Dedifferentiated amniotic fluid mesenchymal stem cell (primary cell): ENCODE measurements at regions not wholly inside any gene's neighbourhood (a gene's known extent, or its start where the extent isn't known, plus 50 kb on each side); places are given as distances from the start of the nearest gene placed in this dataset.
"Not testable (repeated sequence)": the region's sequence is repeated elsewhere in the genome, so short reads cannot be mapped to it uniquely, and the experiment has no call there.

ENCODE experiments used
- DNase-seq: peaks from one replicate; pipeline ENCODE4 v3.0.0-alpha.2; 2016; ENCODE audit errors: extremely low spot score

DNA sequence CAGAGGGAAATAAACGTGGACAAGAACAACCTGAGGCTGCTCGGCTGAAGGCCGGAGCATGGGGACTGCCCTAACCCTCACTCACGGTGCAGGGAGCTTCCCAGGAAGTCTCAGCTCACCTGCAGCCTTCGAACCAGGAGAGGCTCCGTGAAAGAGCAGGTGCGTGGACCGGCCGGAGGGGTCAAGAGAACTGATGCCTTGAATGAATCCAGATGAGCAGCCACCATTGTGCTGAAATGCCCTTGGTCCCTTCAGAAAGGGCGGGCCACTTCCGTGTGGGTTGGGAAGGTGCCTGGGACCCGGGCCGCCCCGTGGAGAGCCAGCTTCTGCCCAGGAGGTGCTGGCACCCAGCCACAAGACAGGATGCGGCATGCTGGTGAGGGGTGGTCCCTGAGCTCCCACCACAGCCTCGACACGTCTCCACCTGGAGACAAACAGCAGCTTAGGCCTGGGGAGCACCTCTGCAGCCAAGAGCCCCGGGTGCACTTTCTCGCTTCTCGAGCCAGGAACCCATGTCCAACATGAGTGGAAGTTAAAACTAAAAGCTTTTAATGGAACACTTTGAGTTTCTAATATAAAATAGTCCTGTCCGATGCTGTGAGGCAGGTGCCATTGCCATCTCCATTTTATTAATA lies 83.5 kb downstream of the TTLL2 start:
- DNase-seq = no peak

GRCh38 chr6:167409079-167409478 lies 84.2 kb downstream of the TTLL2 start:
- no peak for DNase-seq

DNA sequence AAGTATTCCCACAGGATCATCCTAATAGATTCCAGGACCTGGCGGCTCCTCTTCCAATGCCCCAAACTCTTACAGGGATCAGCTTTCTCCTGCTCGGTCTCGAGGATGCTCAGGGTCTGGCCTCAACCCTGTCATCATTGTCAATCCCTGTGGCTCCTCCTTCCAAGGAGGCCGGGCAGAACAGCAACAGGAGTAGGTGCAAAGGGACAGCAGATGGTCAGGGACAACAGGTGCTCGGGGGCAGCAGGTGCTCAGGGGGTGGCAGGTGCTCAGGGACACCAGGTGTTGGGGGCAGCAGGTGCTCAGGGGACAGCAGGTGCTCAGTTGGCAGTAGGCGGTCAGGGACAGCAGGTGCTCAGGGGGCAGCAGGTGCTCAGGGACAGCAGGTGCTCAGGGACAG lies 84.8 kb downstream of the TTLL2 start:
- no peak for DNase-seq

DNA sequence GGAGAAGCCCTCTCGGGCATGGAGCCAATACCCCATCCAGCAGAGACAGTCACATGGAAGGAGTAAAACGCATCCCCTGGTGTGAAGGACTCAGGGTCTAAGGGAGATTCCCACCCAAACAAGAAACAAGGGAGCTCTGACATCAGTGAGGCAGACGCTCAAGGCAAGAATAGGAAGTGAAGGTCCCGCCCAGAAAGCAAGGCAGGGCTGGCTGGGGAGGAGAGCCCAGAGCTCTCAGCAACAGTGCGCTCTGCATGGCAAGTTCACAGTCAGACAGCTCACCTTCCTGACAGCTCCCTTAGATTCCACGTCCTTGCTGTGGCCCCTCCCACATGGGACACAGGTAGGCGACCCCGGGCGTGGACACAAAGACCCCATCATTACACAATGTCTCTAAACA lies 85.6 kb downstream of the TTLL2 start:
- DNase-seq = no peak

DNA sequence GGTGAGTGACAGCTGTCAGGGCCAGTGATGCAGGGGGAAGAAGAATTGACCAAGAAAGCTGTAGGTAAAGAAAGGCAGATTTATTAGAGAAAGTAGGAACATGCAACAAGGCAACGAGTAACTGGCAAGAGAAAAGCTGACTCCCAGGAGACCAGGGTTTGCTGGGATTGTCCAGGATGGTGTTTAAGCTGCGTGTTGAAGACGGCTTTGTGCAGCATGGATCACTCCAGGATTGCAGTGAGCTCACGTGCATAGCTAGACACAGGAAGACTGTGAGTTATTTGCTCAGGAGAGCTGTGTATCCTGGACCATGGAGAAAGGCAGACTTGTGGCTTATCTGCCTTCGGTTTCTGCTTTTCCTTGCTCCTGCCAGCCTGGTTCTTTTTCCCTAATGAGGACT lies 87.6 kb downstream of the TTLL2 start:
- DNase-seq = no peak

DNA sequence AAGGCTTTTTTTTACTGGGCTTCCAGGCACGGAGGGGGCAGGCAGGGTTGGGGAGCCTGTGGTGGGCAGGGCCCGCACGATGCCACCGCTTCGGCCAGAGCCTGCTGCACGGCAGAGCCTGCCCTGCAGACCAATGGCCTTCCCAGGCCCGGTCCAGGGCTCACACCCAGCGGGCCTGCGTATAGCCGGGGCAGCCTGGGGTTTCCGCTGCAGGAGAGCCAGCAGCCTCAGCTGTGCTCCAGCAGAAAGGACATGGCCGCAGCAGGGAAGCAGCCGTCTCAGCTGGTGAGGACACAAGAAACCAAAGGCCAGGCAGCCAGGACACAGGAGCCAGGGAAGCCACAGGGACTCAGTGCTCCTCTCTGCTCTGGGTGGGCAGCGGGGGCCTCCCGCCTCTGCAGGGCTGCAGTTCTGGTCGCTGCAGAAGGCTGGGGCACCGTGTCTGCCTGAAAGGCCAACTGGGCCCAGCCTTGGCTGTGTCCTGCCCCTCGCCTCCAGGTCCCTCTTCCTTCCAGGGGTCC lies 90.6 kb downstream of the TTLL2 start:
- DNase-seq = no peak

GRCh38 chr6:167416676-167417430 lies 92.0 kb downstream of the TTLL2 start:
- DNase-seq = no peak

GRCh38 chr6:167420177-167420576 lies 95.3 kb downstream of the TTLL2 start:
- no peak for DNase-seq

DNA sequence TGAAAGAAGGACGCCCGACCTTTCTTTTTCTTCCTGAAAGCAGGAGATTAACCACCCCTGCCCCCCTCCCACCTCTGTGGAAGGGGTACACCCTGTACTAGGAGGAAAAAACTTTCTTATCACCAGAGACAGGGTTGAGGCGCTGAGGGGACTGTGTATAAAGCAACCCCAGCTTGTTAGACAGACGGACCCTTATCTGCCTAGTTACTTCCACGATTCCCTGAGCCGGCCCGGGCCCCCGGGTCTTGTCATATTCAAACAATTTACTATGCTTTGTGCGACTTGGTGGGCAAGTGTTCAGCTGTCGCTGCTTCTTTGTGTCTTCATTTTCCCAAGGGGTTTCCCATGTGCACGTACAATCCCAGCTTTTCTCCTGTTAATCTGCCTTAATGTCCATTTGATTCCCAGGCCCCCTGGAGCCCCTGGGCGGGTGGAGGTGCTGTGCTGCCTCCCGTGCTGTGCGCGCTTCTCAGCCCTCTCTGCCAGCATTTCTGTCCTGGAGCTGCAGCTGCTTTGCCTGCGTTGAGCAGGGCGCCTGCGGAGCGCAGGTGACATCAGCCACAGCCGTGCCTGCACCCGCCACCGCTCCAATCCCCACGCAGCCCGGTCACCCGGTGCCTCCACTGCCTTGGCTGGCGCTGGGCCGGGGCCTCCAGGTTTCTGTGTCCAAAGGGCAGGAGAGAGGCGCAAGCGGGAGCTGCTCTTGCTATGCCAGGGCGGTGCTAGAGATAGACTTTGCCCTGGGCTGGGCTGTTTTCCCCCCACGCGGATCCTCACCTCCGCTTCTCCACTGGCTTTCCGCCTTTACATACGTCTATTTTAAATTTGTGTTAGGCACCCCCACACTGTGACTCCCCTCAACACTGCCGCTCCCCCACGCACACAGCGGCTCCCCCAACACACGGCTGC lies 96.2 kb downstream of the TTLL2 start:
- no peak for DNase-seq

- DNase-seq = not testable (repeated sequence)
Measured at GRCh38 chr6:167421944-167422343, 97.1 kb downstream of the TTLL2 start.

GRCh38 chr6:167422934-167423333 lies 98.0 kb downstream of the TTLL2 start:
- DNase-seq = no peak

- no peak for DNase-seq
Measured at GRCh38 chr6:167424060-167424673, 99.3 kb downstream of the TTLL2 start.

GRCh38 chr6:167424700-167425099 lies 99.8 kb downstream of the TTLL2 start:
- DNase-seq = no peak

GRCh38 chr6:167426084-167426483 lies 101.2 kb downstream of the TTLL2 start:
- DNase-seq = no peak

GRCh38 chr6:167426651-167427050 lies 101.8 kb downstream of the TTLL2 start:
- DNase-seq = no peak

- no peak for DNase-seq
Measured at GRCh38 chr6:167428664-167429333, 103.9 kb downstream of the TTLL2 start.

DNA sequence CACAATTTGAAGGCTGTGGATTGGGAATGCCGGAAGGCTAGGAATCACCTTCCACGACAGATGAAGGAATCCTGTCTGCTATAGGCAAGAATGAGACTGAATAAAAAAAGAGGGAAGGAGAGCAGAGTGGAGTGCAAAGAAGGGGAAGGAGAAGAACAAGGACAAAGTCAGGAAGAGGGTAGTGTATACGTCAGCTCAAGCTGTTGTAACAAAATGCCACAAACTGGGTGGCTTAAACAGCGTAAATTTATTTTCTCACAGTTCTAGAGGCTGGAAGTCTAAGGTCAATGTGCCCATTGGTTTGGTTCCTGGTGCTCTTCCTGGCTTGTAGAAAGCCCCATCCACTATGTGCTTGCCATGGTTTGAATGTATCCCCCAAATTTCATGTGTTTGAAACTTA lies 104.5 kb downstream of the TTLL2 start:
- DNase-seq = no peak

DNA sequence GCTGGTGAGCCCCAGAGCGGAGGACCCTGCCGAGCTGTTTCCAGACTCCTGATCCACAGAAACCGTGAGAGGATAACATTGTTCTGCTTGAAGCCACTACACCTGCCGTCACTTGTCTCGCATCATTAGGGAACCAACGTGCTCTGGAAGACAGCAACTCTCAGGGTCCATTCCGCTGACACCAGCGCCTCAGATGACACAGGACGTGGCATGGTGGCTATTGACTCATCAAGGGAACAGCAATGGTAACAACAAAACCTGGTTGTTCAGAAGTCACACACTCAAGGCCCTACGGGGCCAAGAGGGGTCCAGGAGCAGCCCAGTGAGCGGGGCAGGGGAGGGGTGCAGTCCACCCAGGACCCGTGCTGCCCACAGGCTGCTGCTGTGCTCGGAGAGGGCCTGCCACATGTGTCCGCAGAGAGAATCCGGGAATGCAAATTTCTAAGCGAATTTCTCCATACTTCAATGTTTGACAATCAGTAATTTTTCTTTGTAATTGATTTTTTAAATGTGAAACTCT lies 110.4 kb downstream of the TTLL2 start:
- DNase-seq = no peak

GRCh38 chr6:167437888-167438484 lies 113.1 kb downstream of the TTLL2 start:
- DNase-seq = no peak

GRCh38 chr6:167441715-167442206 lies 116.9 kb downstream of the TTLL2 start:
- no peak for DNase-seq
